ENCODE measurements at regions not wholly inside any gene's neighbourhood (a gene's known extent, or its start where the extent isn't known, plus 50 kb on each side); places are given as distances from the start of the nearest gene placed in this dataset.

DNA sequence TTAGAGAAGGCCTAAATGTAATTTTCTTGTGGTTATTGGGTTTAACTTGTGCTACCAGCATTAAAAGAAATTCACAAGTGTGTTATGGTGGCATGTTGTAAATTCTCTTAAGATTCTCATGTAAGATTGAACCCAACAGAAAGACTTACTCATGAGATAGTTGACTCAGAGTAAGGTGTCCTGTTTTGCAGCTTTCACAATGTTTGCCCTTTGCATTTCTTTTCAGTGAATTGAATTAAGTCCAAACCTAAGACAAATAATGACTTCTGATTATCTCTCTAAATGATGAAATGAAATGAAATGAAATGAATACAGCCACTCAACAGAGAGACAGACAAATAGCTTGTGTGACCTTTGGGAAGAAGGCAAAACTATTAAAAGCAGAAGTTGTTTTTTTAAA lies 1696.9 kb upstream of the WWC1 start:
- no peak for DNase-seq (ENCODE audit: extremely low read depth, low read depth)

DNA sequence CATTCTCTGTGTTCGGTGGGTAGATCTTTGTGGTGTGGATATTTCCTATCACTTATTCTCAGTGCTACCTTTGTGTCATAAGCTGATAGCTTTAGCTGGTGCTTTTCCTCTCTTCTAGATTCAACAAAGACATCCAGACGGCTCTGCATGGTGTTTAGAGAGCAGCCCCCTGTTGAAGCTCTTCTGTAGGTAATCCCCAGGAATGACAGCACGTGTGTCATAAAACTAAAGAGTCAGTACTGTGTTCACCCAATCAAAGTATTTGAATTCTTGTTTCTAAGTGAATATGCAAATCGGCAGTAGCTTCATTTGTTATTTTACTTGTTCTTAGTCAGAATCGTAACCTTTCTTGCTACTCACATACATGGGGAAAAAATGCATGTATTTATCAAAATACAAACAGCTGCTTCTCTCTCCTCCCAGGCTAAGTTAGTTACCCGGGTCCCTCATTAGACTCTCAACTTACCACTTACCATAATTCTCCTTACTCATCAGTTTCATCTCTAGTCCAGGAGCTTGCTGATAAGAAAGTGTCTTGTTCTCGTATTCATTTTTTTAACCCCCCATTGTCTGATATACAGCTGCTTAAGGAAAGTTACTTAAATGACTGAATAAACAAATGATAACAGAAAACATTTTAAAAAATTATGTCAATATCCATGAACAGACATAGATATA lies 1696.0 kb upstream of the WWC1 start:
- DNase-seq (ENCODE audit: extremely low read depth, low read depth) = no peak
- TF ChIP-seq, protein P1, sequence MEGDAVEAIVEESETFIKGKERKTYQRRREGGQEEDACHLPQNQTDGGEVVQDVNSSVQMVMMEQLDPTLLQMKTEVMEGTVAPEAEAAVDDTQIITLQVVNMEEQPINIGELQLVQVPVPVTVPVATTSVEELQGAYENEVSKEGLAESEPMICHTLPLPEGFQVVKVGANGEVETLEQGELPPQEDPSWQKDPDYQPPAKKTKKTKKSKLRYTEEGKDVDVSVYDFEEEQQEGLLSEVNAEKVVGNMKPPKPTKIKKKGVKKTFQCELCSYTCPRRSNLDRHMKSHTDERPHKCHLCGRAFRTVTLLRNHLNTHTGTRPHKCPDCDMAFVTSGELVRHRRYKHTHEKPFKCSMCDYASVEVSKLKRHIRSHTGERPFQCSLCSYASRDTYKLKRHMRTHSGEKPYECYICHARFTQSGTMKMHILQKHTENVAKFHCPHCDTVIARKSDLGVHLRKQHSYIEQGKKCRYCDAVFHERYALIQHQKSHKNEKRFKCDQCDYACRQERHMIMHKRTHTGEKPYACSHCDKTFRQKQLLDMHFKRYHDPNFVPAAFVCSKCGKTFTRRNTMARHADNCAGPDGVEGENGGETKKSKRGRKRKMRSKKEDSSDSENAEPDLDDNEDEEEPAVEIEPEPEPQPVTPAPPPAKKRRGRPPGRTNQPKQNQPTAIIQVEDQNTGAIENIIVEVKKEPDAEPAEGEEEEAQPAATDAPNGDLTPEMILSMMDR (IDR thresholded peaks at IDR 0.05; ENCODE audit: low read depth, low read length) = no peak

More for the DNA sequence above, 1696.9 kb upstream of the WWC1 start:
- TF ChIP-seq, protein P1 (IDR thresholded peaks at IDR 0.05; ENCODE audit: low read depth, low read length) = no peak

GRCh38 chr5:166596043-166596442 lies 1695.4 kb upstream of the WWC1 start:
- DNase-seq (ENCODE audit: extremely low read depth, low read depth) = no peak

DNA sequence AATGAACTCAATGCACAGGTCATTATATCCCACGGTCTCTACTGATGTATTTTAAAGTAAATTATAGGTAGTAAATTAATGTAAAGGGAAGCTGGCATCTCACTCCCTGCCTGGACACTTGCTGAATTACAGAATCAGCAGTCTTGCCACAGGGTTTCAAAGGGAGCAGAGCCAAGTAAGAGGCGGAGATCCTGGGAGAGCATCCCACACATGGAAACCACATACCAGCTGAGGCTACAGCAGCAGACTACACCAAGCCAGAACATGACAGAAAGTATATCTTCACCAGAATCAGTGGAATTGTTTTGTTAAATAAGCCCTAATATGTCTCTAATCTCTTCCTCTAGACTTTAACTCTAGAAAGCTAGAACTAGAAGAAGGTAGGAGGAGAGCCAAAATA lies 1689.2 kb upstream of the WWC1 start:
- DNase-seq (ENCODE audit: extremely low read depth, low read depth) = no peak
- TF ChIP-seq, protein P1 (IDR thresholded peaks at IDR 0.05; ENCODE audit: low read depth, low read length) = no peak

More at GRCh38 chr5:166596043-166596442, 1695.4 kb upstream of the WWC1 start:
- TF ChIP-seq, protein P1 (IDR thresholded peaks at IDR 0.05; ENCODE audit: low read depth, low read length) = no peak

DNA sequence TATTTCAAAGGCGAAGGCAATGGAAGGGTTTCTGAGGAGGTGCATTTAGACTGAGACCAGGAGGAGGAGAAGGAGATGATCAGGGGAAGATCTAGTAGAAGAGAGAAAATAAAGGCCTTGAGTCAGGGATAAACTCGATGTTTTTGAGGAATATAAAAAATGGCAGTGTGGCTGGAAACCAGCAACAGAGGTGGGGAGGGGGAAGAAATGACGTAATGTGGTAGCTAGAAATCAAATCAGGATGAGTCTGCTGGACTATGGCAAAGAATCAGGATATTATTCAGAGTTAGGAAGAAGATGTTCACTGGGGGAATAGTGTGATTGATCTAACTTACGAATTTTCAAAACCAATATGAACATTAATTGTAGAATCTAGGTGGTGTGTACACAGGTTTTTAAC lies 1673.9 kb upstream of the WWC1 start:
- TF ChIP-seq, protein P1 (IDR thresholded peaks at IDR 0.05; ENCODE audit: low read depth, low read length) = no peak
- no peak for DNase-seq (ENCODE audit: extremely low read depth, low read depth)

DNA sequence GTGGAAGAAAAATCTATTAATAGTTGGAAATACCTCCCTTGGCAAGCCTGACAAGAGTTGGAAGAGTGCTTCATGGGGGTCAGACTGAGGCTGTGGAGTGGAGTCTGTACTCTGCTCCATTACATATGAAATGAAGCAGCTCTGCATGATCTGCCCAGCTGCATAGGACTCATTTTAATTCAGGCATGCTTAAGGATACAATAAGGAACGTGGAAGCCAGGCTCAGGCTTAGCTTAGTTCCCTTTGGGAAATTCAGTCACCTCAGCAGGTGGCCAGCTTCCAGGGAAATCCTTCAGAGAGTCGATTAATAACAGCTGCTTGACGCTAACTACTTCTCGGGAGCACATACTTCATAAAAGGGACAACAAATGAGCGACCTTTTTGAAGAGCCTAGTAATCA lies 1672.9 kb upstream of the WWC1 start:
- TF ChIP-seq, protein P1 (IDR thresholded peaks at IDR 0.05; ENCODE audit: low read depth, low read length) = no peak
- no peak for DNase-seq (ENCODE audit: extremely low read depth, low read depth)

DNA sequence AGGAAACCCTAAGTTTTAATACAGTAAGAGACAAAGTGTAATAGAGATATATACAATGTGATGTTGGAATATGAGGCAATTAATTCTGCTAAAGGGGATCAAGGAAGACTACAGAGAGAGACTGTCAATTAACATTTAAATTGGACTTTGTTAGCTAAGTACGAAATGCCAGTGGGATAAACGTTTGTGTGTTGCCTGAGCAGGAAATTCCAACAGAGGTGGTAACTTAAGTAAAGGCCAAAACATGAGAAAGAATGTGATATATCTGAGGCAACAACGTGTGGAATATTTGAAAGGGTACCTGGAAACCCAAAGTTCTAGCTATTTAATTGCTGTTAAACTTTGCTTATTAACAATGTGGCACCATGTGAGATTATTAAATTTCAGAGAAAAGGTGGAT lies 1666.9 kb upstream of the WWC1 start:
- no peak for DNase-seq (ENCODE audit: extremely low read depth, low read depth)
- TF ChIP-seq, protein P1 (IDR thresholded peaks at IDR 0.05; ENCODE audit: low read depth, low read length) = no peak
